H7 (cell line): ENCODE measurements at regions not wholly inside any gene's neighbourhood (a gene's known extent, or its start where the extent isn't known, plus 50 kb on each side); places are given as distances from the start of the nearest gene placed in this dataset.

Source experiments
- DNase-seq: peaks from one replicate; pipeline ENCODE4 v3.0.0; 2012
- H3K27me3 ChIP-seq: 2 replicates; pipeline ENCODE4 v1.6.0; 2011; ENCODE audit warnings: mild to moderate bottlenecking, low read length; ENCODE audit not compliant: control insufficient read depth, insufficient read depth
- H3K36me3 ChIP-seq: replicated peaks from 2 replicates; pipeline ENCODE4 v1.5.1; 2011; ENCODE audit warnings: low read length; ENCODE audit not compliant: control insufficient read depth, insufficient read depth
- H3K4me3 ChIP-seq: 2 replicates; pipeline ENCODE4 v1.5.1; 2011; ENCODE audit warnings: low read depth, mild to moderate bottlenecking, control low read depth, low read length, moderate library complexity; ENCODE audit not compliant: insufficient read depth

GRCh38 chr3:177930771-177931170, 605.5 kb upstream of the KCNMB2 start:
- H3K36me3 ChIP-seq = no peaks in the 10 kb centered on the region
- DNase-seq = no peak

GRCh38 chr3:177931346-177931745, 604.9 kb upstream of the KCNMB2 start:
- Histone ChIP-seq H3K4me3 (no peak overlapping the region), H3K27me3 (no peaks in the 10 kb centered on the region), H3K36me3 (no peaks in the 10 kb centered on the region)
- no peak for DNase-seq

More at GRCh38 chr3:177930771-177931170, 605.5 kb upstream of the KCNMB2 start:
- Histone ChIP-seq H3K27me3 (no peaks in the 10 kb centered on the region), H3K4me3 (no peak overlapping the region)

GRCh38 chr3:177932346-177932745, 603.9 kb upstream of the KCNMB2 start:
- H3K27me3 ChIP-seq = no peaks in the 10 kb centered on the region
- no peaks in the 10 kb centered on the region for H3K36me3 ChIP-seq
- no peak for DNase-seq
- no peak overlapping the region for H3K4me3 ChIP-seq

GRCh38 chr3:177932750-177933660, 603.2 kb upstream of the KCNMB2 start:
- Histone ChIP-seq H3K36me3 (no peaks in the 10 kb centered on the region), H3K27me3 (no peaks in the 10 kb centered on the region), H3K4me3 (no peak overlapping the region)
- no peak for DNase-seq

- Histone ChIP-seq H3K4me3 (no peak overlapping the region), H3K36me3 (no peaks in the 10 kb centered on the region), H3K27me3 (no peaks in the 10 kb centered on the region)
- DNase-seq = no peak
Measured at GRCh38 chr3:177934001-177934891, 602.0 kb upstream of the KCNMB2 start.

GRCh38 chr3:177935047-177935446, 601.2 kb upstream of the KCNMB2 start:
- Histone ChIP-seq H3K36me3 (no peaks in the 10 kb centered on the region), H3K27me3 (no peaks in the 10 kb centered on the region), H3K4me3 (no peak overlapping the region)
- no peak for DNase-seq

GRCh38 chr3:177936721-177937120, 599.5 kb upstream of the KCNMB2 start:
- Histone ChIP-seq H3K4me3 (no peak overlapping the region), H3K36me3 (no peaks in the 10 kb centered on the region), H3K27me3 (no peaks in the 10 kb centered on the region)
- DNase-seq = no peak

GRCh38 chr3:177942911-177943310, 593.3 kb upstream of the KCNMB2 start:
- Histone ChIP-seq H3K36me3 (no peaks in the 10 kb centered on the region), H3K4me3 (no peak overlapping the region)
- no peak for DNase-seq

GRCh38 chr3:177944228-177944661, 592.0 kb upstream of the KCNMB2 start:
- H3K27me3 ChIP-seq = no peaks in the 10 kb centered on the region
- DNase-seq = no peak
- no peaks in the 10 kb centered on the region for H3K36me3 ChIP-seq
- no peak overlapping the region for H3K4me3 ChIP-seq

More at GRCh38 chr3:177942911-177943310, 593.3 kb upstream of the KCNMB2 start:
- no peaks in the 10 kb centered on the region for H3K27me3 ChIP-seq

- DNase-seq = no peak
- Histone ChIP-seq H3K36me3 (no peaks in the 10 kb centered on the region), H3K4me3 (no peak overlapping the region), H3K27me3 (no peaks in the 10 kb centered on the region)
Measured at GRCh38 chr3:177946048-177946447, 590.2 kb upstream of the KCNMB2 start.

GRCh38 chr3:177946497-177946896, 589.7 kb upstream of the KCNMB2 start:
- H3K27me3 ChIP-seq = no peaks in the 10 kb centered on the region
- no peak overlapping the region for H3K4me3 ChIP-seq
- no peaks in the 10 kb centered on the region for H3K36me3 ChIP-seq
- no peak for DNase-seq

GRCh38 chr3:177946936-177947335, 589.3 kb upstream of the KCNMB2 start:
- H3K4me3 ChIP-seq = no peak overlapping the region
- DNase-seq = no peak

GRCh38 chr3:177947901-177948300, 588.3 kb upstream of the KCNMB2 start:
- Histone ChIP-seq H3K4me3 (no peak overlapping the region), H3K36me3 (no peaks in the 10 kb centered on the region), H3K27me3 (no peaks in the 10 kb centered on the region)
- no peak for DNase-seq

More at GRCh38 chr3:177946936-177947335, 589.3 kb upstream of the KCNMB2 start:
- Histone ChIP-seq H3K36me3 (no peaks in the 10 kb centered on the region), H3K27me3 (no peaks in the 10 kb centered on the region)

- Histone ChIP-seq H3K27me3 (no peaks in the 10 kb centered on the region), H3K4me3 (no peak overlapping the region), H3K36me3 (no peaks in the 10 kb centered on the region)
- DNase-seq = no peak
Measured at GRCh38 chr3:177948716-177949425, 587.4 kb upstream of the KCNMB2 start.
